Parathyroid adenoma (tissue), 2 donors: ENCODE measurements at regions not wholly inside any gene's neighbourhood (a gene's known extent, or its start where the extent isn't known, plus 50 kb on each side); places are given as distances from the start of the nearest gene placed in this dataset.
"Not testable (repeated sequence)": the region's sequence is repeated elsewhere in the genome, so short reads cannot be mapped to it uniquely, and the experiment has no call there.

Experiments used
- H2AFZ ChIP-seq: fragments of 300-600 bp; sonication (generic); one replicate; pipeline ENCODE4 v1.7.0; 2017; ENCODE audit warnings: antibody characterized with exemption, mild to moderate bottlenecking
- H3K27ac ChIP-seq: fragments of 300-600 bp; sonication (generic); one replicate; pipeline ENCODE4 v1.7.0; 2017
- H3K27me3 ChIP-seq: fragments of 300-600 bp; sonication (generic); one replicate; pipeline ENCODE4 v1.7.0; 2017; ENCODE audit warnings: low read length; ENCODE audit not compliant: control insufficient read depth, insufficient read depth
- H3K36me3 ChIP-seq: fragments of 300-600 bp; sonication (generic); one replicate; pipeline ENCODE4 v1.7.0; 2017; ENCODE audit warnings: low read length; ENCODE audit not compliant: control insufficient read depth, insufficient read depth
- H3K4me1 ChIP-seq: fragments of 300-600 bp; sonication (generic); one replicate; pipeline ENCODE4 v1.7.0; 2017; ENCODE audit warnings: control low read depth
- H3K4me2 ChIP-seq: fragments of 300-600 bp; sonication (generic); one replicate; pipeline ENCODE4 v1.7.0; 2017; ENCODE audit warnings: low read length
- H3K4me3 ChIP-seq: fragments of 300-600 bp; sonication (generic); one replicate; pipeline ENCODE4 v1.7.0; 2017; ENCODE audit warnings: low read depth, low read length
- H3K79me2 ChIP-seq: fragments of 300-600 bp; sonication (generic); one replicate; pipeline ENCODE4 v1.7.0; 2017; ENCODE audit warnings: control low read depth
- H3K9ac ChIP-seq: fragments of 300-600 bp; sonication (generic); one replicate; pipeline ENCODE4 v1.7.0; 2017; ENCODE audit warnings: mild to moderate bottlenecking
- H3K9me3 ChIP-seq: fragments of 300-600 bp; sonication (generic); one replicate; pipeline ENCODE4 v1.7.0; 2017; ENCODE audit warnings: low read length; ENCODE audit not compliant: control insufficient read depth
- CTCF ChIP-seq: fragments of 300-600 bp; sonication (generic); IDR thresholded peaks from one replicate; pipeline ENCODE4 v1.7.0; 2017; ENCODE audit warnings: antibody characterized with exemption, mild to moderate bottlenecking
- donor health status: primary hyperparathyroidism.

- no peaks in the 10 kb centered on the region for H3K27me3 ChIP-seq
- H3K9ac ChIP-seq = no peak overlapping the region
- no peak overlapping the region for H2AFZ ChIP-seq
- no peak for TF ChIP-seq CTCF
- H3K4me1 ChIP-seq = peaks cover 4% of the 10 kb centered on the region
- H3K9me3 ChIP-seq = no peaks in the 10 kb centered on the region
- H3K79me2 ChIP-seq = no peaks in the 10 kb centered on the region
- H3K27ac ChIP-seq = no peak overlapping the region
- H3K4me2 ChIP-seq = no peak overlapping the region
- no peak overlapping the region for H3K4me3 ChIP-seq
- H3K36me3 ChIP-seq = no peaks in the 10 kb centered on the region
Measured at GRCh38 chr5:104498281-104498680, 935.7 kb upstream of the NUDT12 start.

- Histone ChIP-seq H2AFZ (no peak overlapping the region), H3K27ac (no peak overlapping the region)
Measured at GRCh38 chr5:104494083-104494482, 931.5 kb upstream of the NUDT12 start.

GRCh38 chr5:104472811-104473210 lies 910.2 kb upstream of the NUDT12 start:
- H3K79me2 ChIP-seq = no peaks in the 10 kb centered on the region
- H3K27me3 ChIP-seq = no peaks in the 10 kb centered on the region
- H3K4me3 ChIP-seq = no peak overlapping the region
- H3K27ac ChIP-seq = no peak overlapping the region
- no peak overlapping the region for H2AFZ ChIP-seq
- H3K9me3 ChIP-seq = no peaks in the 10 kb centered on the region
- H3K9ac ChIP-seq = no peak overlapping the region
- no peaks in the 10 kb centered on the region for H3K4me1 ChIP-seq
- no peak overlapping the region for H3K4me2 ChIP-seq
- peaks cover 3% of the 10 kb centered on the region for H3K36me3 ChIP-seq
- no peak for TF ChIP-seq CTCF

More at GRCh38 chr5:104494083-104494482, 931.5 kb upstream of the NUDT12 start:
- H3K4me2 ChIP-seq = no peak overlapping the region
- H3K36me3 ChIP-seq = no peaks in the 10 kb centered on the region
- no peaks in the 10 kb centered on the region for H3K27me3 ChIP-seq
- H3K4me3 ChIP-seq = no peak overlapping the region
- no peaks in the 10 kb centered on the region for H3K9me3 ChIP-seq
- no peaks in the 10 kb centered on the region for H3K79me2 ChIP-seq
- no peak for TF ChIP-seq CTCF
- H3K9ac ChIP-seq = no peak overlapping the region
- peaks cover 5% of the 10 kb centered on the region for H3K4me1 ChIP-seq

- Histone ChIP-seq H3K9me3 (no peaks in the 10 kb centered on the region), H3K27me3 (no peaks in the 10 kb centered on the region), H3K79me2 (no peaks in the 10 kb centered on the region), H3K4me1 (peaks cover 3% of the 10 kb centered on the region), H3K36me3 (no peaks in the 10 kb centered on the region), H2AFZ (no peak overlapping the region), H3K4me2 (no peak overlapping the region), H3K27ac (no peak overlapping the region), H3K4me3 (no peak overlapping the region), H3K9ac (no peak overlapping the region)
- TF ChIP-seq CTCF = no peak
Measured at GRCh38 chr5:104456122-104456521, 893.5 kb upstream of the NUDT12 start.

- H3K4me2 ChIP-seq = no peak overlapping the region
- H3K9ac ChIP-seq = no peak overlapping the region
- no peak for TF ChIP-seq CTCF
- no peaks in the 10 kb centered on the region for H3K79me2 ChIP-seq
- peak overlapping the region; percentile 51 for H2AFZ ChIP-seq
- no peaks in the 10 kb centered on the region for H3K9me3 ChIP-seq
- no peak overlapping the region for H3K4me3 ChIP-seq
- no peak overlapping the region for H3K27ac ChIP-seq
- peaks cover 3% of the 10 kb centered on the region for H3K4me1 ChIP-seq
- H3K36me3 ChIP-seq = no peaks in the 10 kb centered on the region
- no peaks in the 10 kb centered on the region for H3K27me3 ChIP-seq
Measured at GRCh38 chr5:104452550-104452949, 890.0 kb upstream of the NUDT12 start.

- H3K9ac ChIP-seq, H2AFZ ChIP-seq, H3K27me3 ChIP-seq, H3K4me1 ChIP-seq, H3K79me2 ChIP-seq, H3K27ac ChIP-seq, H3K4me2 ChIP-seq, H3K4me3 ChIP-seq, H3K9me3 ChIP-seq, H3K36me3 ChIP-seq: not testable (repeated sequence)
Measured at GRCh38 chr5:104451911-104452310, 889.3 kb upstream of the NUDT12 start.
